Activated CD4-positive, alpha-beta T cell treated with anti-CD3 and anti-CD28 coated beads, Interleukin-2, amount 50 U/mL, for 48 hours (primary cell): ENCODE measurements at regions not wholly inside any gene's neighbourhood (a gene's known extent, or its start where the extent isn't known, plus 50 kb on each side); places are given as distances from the start of the nearest gene placed in this dataset.
"Not testable (repeated sequence)": the region's sequence is repeated elsewhere in the genome, so short reads cannot be mapped to it uniquely, and the experiment has no call there.

ENCODE experiments used
- DNase-seq, 2 experiments: peaks; one replicate each; pipeline ENCODE4 v3.0.0-alpha.2; 2020

GRCh38 chr13:86253497-86253896 lies 454.3 kb upstream of the SLITRK6 start:
- DNase-seq, result not testable (repeated sequence)

- DNase-seq, result not testable (repeated sequence)
These were observed 456.6 kb upstream of the SLITRK6 start for GRCh38 chr13:86255820-86256219.

- no peak for DNase-seq
These were observed 470.3 kb upstream of the SLITRK6 start for GRCh38 chr13:86269511-86269910.

DNA sequence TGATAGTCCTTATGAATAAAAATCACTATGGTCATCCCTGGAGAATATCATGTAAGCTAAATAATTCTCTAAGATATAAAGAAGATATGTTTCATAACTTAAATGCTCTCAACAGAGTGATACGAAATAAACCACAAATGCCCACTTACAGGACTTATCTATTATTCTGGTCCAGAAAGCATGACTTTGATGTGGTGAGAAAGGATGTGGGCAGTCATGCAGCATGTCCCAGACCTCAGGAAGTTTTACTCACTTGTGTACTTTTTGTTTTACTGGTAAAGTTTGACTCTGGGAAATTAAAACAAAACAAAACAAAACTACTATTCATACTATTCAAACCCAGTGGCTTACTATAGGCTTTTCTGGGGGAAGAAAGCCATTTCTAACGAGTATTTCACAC lies 483.2 kb upstream of the SLITRK6 start:
- no peak for DNase-seq

DNA sequence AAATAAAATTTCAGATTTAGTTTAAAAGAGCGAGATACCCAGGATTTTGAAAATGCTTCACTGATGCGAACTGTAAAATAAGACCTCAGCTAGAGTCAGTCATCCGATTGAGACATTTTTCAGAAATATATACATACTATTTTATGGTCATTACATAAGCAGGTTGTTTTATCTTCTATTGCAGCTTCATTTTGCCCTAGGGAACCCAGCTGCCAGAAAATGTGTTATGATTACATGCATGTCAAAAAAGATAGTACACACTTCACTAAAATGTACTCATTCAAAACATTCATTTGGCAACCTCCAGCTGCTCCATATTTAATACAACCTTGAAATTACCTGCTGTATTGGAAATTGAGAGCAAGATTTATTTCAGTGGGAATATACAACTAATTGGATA lies 483.8 kb upstream of the SLITRK6 start:
- DNase-seq, result no peak

GRCh38 chr13:86298725-86299124 lies 499.5 kb upstream of the SLITRK6 start:
- DNase-seq, result no peak

DNA sequence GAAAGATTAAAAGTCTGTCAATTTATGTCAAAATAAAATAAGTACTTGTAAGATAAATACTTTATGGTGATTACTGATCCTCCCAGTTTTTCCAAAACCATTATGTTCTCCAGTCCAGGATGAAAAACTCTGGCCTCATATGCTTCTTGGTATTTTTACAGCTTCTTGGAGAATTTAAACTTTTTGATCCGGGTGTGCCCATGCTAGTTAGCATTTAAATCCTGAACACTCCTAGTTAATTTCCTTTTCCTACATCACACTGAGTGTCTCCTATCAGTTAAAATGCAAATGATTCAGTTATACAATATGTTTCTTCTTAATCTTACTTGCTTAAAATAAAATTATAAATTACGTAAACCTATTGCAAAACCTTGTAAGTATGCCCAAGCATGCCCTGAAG lies 499.9 kb upstream of the SLITRK6 start:
- DNase-seq, result no peak

DNA sequence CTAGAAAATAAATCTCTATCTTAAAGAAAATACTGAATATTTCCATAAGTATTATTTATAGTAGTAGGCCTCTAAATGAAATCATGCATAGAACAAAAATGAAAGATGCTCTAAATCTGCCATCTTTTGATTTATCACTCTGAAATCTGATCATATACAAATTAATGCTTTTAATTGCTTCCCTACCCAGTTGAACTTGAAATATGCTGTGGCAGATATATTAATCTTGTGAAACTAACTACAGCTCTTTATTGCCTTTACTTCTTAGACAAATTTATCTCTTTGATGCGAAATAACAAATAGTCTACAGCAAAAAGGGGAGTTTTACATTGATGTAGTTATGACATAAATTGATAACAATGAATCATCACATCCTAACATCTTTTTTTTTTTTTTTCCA lies 510.7 kb upstream of the SLITRK6 start:
- DNase-seq, result no peak

GRCh38 chr13:86313421-86313820 lies 514.2 kb upstream of the SLITRK6 start:
- DNase-seq, result no peak

DNA sequence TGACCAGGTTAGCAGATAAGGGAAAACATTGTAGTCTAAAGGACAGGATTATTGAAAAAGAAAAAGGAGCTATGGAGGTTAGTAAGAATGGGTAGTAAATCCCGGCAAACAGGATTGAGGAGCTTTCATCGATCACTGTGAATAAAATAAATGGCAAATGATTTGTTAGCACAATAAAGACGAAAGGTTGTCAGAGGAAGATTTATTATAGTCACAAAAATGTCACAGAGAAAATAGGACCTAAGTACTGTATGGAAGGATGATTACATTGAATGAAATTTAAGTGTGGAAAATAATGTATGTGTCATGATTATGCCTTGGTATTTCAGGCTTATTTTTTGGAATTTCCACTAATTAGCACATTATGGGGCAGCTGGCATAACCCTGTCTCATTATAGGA lies 519.2 kb upstream of the SLITRK6 start:
- no peak for DNase-seq

GRCh38 chr13:86324191-86324590 lies 525.0 kb upstream of the SLITRK6 start:
- DNase-seq, result no peak

DNA sequence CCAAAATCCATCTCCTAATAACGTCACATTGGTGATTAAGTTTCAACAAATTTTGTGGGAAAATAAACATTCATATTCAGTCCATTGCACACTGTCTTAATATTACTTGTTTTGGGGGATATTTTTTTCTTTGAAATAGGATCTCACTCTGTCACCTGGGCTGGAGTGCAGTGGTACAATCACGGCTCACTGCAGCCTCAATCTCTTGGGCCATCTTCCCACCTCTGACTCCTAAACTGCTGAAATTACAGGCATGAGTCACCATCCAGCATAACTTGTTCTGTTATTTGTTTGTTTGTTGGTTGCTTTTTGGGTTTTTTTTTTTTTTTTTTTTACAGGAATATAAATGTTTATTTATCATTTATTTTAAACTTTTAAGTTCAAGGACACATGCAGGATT lies 556.1 kb upstream of the SLITRK6 start:
- DNase-seq, result no peak

DNA sequence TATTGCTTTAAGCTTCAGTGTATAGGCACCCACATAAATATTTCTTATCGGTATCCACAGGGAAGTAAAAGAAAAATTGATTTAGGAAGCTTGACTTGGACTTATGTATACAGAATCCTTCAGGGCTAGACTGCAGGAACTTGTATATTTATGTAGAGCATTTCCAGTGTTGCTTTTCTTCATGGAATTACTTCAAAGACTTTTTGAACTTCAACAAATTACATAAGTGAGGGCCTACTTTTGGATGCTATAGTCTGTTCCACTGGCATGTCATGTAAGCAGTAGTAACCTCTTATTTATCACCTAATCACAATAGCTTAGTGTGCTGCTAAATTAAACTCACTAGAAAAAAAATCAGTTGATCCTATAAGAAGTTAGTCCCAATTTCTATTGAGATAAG lies 557.9 kb upstream of the SLITRK6 start:
- no peak for DNase-seq

- DNase-seq, result not testable (repeated sequence)
These were observed 564.5 kb upstream of the SLITRK6 start for GRCh38 chr13:86363749-86364148.

DNA sequence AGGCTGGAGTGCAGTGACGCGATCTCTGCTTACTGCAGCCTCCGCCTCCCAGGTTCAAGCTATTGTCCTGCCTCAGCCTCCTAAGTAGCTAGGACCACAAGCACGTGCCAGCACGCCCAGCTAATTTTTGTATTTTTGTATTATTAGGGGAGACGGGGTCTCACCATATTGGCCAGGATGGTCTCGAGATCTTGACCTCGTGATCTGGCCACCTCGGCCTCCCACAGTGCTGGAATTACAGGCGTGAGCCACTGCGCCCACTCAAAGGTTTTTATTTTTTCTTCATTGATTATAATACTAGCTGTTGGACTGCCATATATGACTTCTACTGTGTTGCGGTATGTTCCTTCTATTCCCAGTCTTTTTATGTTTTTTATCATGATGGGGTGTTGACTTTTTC lies 569.7 kb upstream of the SLITRK6 start:
- DNase-seq, result no peak

DNA sequence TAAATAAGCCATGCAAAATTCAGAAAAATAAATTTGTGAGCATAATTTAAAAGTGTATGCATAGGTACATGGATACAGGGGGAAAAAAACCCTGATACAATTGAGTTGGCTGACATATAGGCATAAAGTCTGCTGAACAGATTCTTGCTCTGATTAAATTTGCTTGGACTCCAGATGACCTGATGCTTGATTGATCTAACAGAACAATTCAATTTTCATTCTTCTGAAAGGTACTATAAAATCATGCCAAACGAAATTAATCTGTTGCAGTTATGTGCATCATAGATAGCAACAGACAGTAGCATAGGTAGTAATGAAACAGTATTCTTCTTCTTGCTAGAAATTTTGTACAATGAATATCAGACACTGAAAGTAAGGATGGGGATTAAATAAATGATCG lies 578.2 kb upstream of the SLITRK6 start:
- DNase-seq, result no peak

GRCh38 chr13:86378628-86379027 lies 579.4 kb upstream of the SLITRK6 start:
- no peak for DNase-seq

- no peak for DNase-seq
These were observed 583.9 kb upstream of the SLITRK6 start for GRCh38 chr13:86383151-86383550.

- DNase-seq, result no peak
These were observed 584.3 kb upstream of the SLITRK6 start for GRCh38 chr13:86383561-86383960.

GRCh38 chr13:86397635-86398034 lies 598.4 kb upstream of the SLITRK6 start:
- no peak for DNase-seq

DNA sequence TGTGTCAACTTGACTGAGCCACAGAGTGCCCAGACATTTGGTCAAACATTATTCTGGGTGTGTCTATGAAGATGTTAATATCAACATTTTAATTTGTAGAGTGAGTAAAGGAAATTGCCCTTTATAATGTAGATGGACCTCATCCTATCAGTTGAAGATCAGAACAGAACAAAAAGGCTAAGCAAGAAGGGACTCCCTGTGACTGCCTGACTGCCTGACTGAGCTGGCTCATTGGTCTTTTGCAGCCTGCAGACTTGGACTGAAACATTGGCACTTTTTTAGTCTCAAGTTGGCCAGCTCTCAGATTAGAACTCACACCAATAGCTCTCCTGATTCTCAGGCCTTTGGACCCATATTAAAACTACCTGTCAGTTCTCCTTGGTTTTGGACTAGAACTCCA lies 600.4 kb upstream of the SLITRK6 start:
- no peak for DNase-seq

GRCh38 chr13:86402500-86402899 lies 603.3 kb upstream of the SLITRK6 start:
- no peak for DNase-seq

DNA sequence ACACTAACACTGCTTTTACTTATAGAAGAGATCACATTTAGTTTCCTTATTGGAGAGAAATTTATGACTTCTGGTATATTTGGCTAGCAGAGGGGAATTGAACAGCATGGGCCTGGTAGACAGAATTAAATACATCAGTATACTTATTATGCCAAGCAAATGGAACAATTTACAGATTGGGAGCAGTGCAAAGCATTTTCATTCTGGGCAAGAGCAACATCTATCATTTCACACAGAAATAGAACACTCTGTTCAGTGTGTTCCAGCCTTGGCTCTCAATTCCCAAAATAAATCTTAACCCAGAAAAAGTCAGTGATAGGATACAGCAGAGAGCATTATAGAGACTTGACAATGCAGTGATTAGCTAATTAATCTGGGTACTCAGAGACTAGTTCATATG lies 604.0 kb upstream of the SLITRK6 start:
- no peak for DNase-seq

DNA sequence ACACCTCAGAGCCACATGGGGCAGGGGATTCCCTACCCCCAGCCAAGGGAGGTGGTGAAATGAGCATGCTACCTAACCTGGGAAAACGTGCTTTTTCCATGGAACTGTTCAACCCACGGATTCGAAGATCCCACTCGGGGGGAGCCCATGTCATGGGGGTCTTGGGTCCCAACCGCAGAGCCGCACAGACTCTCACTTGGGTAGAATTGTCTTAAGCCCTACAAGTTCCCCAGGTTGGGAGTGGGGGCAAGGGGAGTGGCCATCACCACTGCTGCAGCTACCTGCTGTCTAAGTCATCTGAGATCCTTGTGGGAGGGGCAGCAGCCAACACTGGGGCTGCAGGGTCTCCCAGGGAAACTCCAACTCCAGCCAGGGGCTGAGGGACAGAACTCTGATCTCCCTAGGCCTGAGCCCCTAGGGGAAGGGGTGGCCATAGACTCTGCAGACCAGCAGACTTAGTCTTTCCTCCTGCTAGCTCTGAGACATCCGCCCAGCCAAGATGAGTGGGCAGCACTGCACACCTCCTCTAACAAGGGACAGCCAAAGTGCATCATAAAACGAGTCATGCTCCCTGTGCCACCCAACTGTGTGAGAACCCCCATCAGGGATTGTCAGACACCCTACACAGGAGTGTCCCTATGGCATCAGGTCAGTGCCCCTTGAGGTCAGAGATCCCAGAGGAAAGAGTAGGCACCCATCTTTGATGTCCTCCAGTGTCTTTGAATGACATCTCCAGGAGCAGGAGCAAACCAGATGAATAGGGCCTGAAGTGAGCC lies 610.4 kb upstream of the SLITRK6 start:
- DNase-seq, result no peak

GRCh38 chr13:86425170-86425815 lies 626.1 kb upstream of the SLITRK6 start:
- DNase-seq, result no peak
